GM23248 (cell line): ENCODE measurements at regions not wholly inside any gene's neighbourhood (a gene's known extent, or its start where the extent isn't known, plus 50 kb on each side); places are given as distances from the start of the nearest gene placed in this dataset.

Experiments
- DNase-seq: peaks from one replicate; pipeline ENCODE4 v3.0.0-alpha.2; 2015
- H2AFZ ChIP-seq: fragments of 200-600 bp; sonication (generic); 2 replicates; pipeline ENCODE4 v1.6.1; 2016; ENCODE audit warnings: antibody characterized with exemption
- H3F3A ChIP-seq: fragments of 200-600 bp; sonication (generic); 2 replicates; pipeline ENCODE4 v1.6.1; 2016; ENCODE audit warnings: mild to moderate bottlenecking, antibody characterized with exemption, mixed run types; ENCODE audit not compliant: insufficient read depth
- H3K27ac ChIP-seq: fragments of 200-600 bp; sonication (generic); 2 replicates; pipeline ENCODE4 v1.5.1; 2016; ENCODE audit warnings: mild to moderate bottlenecking
- H3K27me3 ChIP-seq: fragments of 200-600 bp; sonication (generic); replicated peaks from 2 replicates; pipeline ENCODE4 v1.6.1; 2016; ENCODE audit warnings: mild to moderate bottlenecking; ENCODE audit not compliant: insufficient read depth
- H3K36me3 ChIP-seq: fragments of 200-600 bp; sonication (generic); 2 replicates; pipeline ENCODE4 v1.6.1; 2016; ENCODE audit warnings: low read depth, mild to moderate bottlenecking
- H3K4me1 ChIP-seq: fragments of 200-600 bp; sonication (generic); 2 replicates; pipeline ENCODE4 v1.6.1; 2016; ENCODE audit warnings: mild to moderate bottlenecking; ENCODE audit not compliant: insufficient read depth
- H3K4me2 ChIP-seq: fragments of 200-600 bp; sonication (generic); one replicate; pipeline ENCODE4 v1.6.1; 2016; ENCODE audit warnings: mild to moderate bottlenecking; ENCODE audit not compliant: unreplicated experiment
- H3K4me3 ChIP-seq: fragments of 200-600 bp; sonication (generic); 2 replicates; pipeline ENCODE4 v1.5.1; 2016; ENCODE audit warnings: mild to moderate bottlenecking
- H3K79me2 ChIP-seq: fragments of 200-600 bp; sonication (generic); 2 replicates; pipeline ENCODE4 v1.6.1; 2016; ENCODE audit warnings: mild to moderate bottlenecking; ENCODE audit not compliant: insufficient read depth
- H3K9ac ChIP-seq: fragments of 200-600 bp; sonication (generic); 2 replicates; pipeline ENCODE4 v1.6.1; 2016; ENCODE audit warnings: mild to moderate bottlenecking
- H3K9me2 ChIP-seq: fragments of 200-600 bp; sonication (generic); 2 replicates; pipeline ENCODE4 v1.6.1; 2016; ENCODE audit warnings: mixed run types, mild to moderate bottlenecking, moderate library complexity; ENCODE audit not compliant: insufficient read depth
- H3K9me3 ChIP-seq: fragments of 200-600 bp; sonication (generic); one replicate; pipeline ENCODE4 v1.6.1; 2017; ENCODE audit warnings: low read depth
- H4K20me1 ChIP-seq: fragments of 200-600 bp; sonication (generic); 2 replicates; pipeline ENCODE4 v1.6.0; 2016; ENCODE audit not compliant: insufficient read depth
- EZH2 ChIP-seq: fragments of 200-600 bp; sonication (generic); IDR thresholded peaks from 2 replicates; pipeline ENCODE4 v1.6.1; 2018; ENCODE audit warnings: antibody characterized with exemption, mild to moderate bottlenecking; ENCODE audit not compliant: insufficient read depth, poor library complexity, severe bottlenecking
- EZH2phosphoT487 ChIP-seq: fragments of 200-600 bp; sonication (generic); IDR thresholded peaks from 2 replicates; pipeline ENCODE4 v1.6.1; 2018; ENCODE audit warnings: antibody characterized with exemption, moderate library complexity, mild to moderate bottlenecking, low read depth; ENCODE audit not compliant: insufficient read depth
- WGBS, 2 experiments: methylation state at CpG; one replicate each; pipeline ENCODE4 v1.1.6; 2015 to 2017; ENCODE audit warnings: low lambda C conversion rate in 2 of 2, low coverage in 1 of 2; ENCODE audit errors: missing lambda C conversion rate in 2 of 2; 5-methylcytosine and 5-hydroxymethylcytosine counted together
- in situ Hi-C: fragments of 300-500 bp; cut with MboI; formaldehyde crosslinking; loops from 2 replicates; pipeline ENCODE4 v1.15.0; 2020

GRCh38 chr2:15782009-15782751, 158.2 kb upstream of the MYCN start:
- no peaks in the 10 kb centered on the region for H3K9me3 ChIP-seq
- no peaks in the 10 kb centered on the region for H4K20me1 ChIP-seq
- TF ChIP-seq EZH2phosphoT487 (no peak), EZH2 (no peak)
- H3K4me3 ChIP-seq: no peak overlapping the region
- no peak overlapping the region for H3K9ac ChIP-seq
- in situ Hi-C loops: no loop called here
- WGBS, 2 experiments: 25% methylated on average over 16 of the region's 16 CpGs
- no peaks in the 10 kb centered on the region for H3K79me2 ChIP-seq
- no peak overlapping the region for H3K27ac ChIP-seq
- H3K4me2 ChIP-seq: no peak overlapping the region
- H3K9me2 ChIP-seq: no peaks in the 10 kb centered on the region
- no peaks in the 10 kb centered on the region for H3K36me3 ChIP-seq
- peak; percentile 17 for DNase-seq
- no peaks in the 10 kb centered on the region for H3F3A ChIP-seq
- H3K4me1 ChIP-seq: no peaks in the 10 kb centered on the region
- no peaks in the 10 kb centered on the region for H3K27me3 ChIP-seq
- H2AFZ ChIP-seq: no peak overlapping the region

GRCh38 chr2:15782769-15783294, 157.5 kb upstream of the MYCN start:
- in situ Hi-C loops: no loop called here
- Histone ChIP-seq H2AFZ (no peak overlapping the region), H3K36me3 (no peaks in the 10 kb centered on the region), H3K9me3 (no peaks in the 10 kb centered on the region), H3K4me1 (no peaks in the 10 kb centered on the region), H3K9ac (no peak overlapping the region), H3K27me3 (no peaks in the 10 kb centered on the region), H3F3A (no peaks in the 10 kb centered on the region), H3K4me2 (no peak overlapping the region), H3K4me3 (no peak overlapping the region), H3K9me2 (no peaks in the 10 kb centered on the region), H4K20me1 (no peaks in the 10 kb centered on the region), H3K27ac (no peak overlapping the region), H3K79me2 (no peaks in the 10 kb centered on the region)
- WGBS, 2 experiments: 43 to 45% methylated on average over 7 of the region's 7 CpGs
- DNase-seq: no peak
- TF ChIP-seq EZH2phosphoT487: no peak
- TF ChIP-seq EZH2: no peak

GRCh38 chr2:15783489-15783888, 156.9 kb upstream of the MYCN start:
- TF ChIP-seq EZH2phosphoT487 (no peak), EZH2 (no peak)
- Histone ChIP-seq H3K4me2 (no peak overlapping the region), H3K27me3 (no peaks in the 10 kb centered on the region), H3K9me3 (no peaks in the 10 kb centered on the region), H3K9ac (no peak overlapping the region), H3K27ac (no peak overlapping the region), H3K79me2 (no peaks in the 10 kb centered on the region), H4K20me1 (no peaks in the 10 kb centered on the region), H2AFZ (no peak overlapping the region), H3K4me1 (no peaks in the 10 kb centered on the region), H3F3A (no peaks in the 10 kb centered on the region), H3K4me3 (no peak overlapping the region), H3K9me2 (no peaks in the 10 kb centered on the region), H3K36me3 (no peaks in the 10 kb centered on the region)
- no peak for DNase-seq
- in situ Hi-C loops: no loop called here
- 51 to 73% methylated on average over 6 of the region's 6 CpGs for WGBS, 2 experiments

- H3F3A ChIP-seq: no peaks in the 10 kb centered on the region
- no peaks in the 10 kb centered on the region for H3K9me3 ChIP-seq
- H2AFZ ChIP-seq: no peak overlapping the region
- H3K4me1 ChIP-seq: no peaks in the 10 kb centered on the region
- WGBS, 2 experiments: 51 to 59% methylated on average over 13 of the region's 13 CpGs
- H4K20me1 ChIP-seq: no peaks in the 10 kb centered on the region
- H3K27me3 ChIP-seq: no peaks in the 10 kb centered on the region
- H3K36me3 ChIP-seq: no peaks in the 10 kb centered on the region
- in situ Hi-C loops: no loop called here
- no peak overlapping the region for H3K4me2 ChIP-seq
- no peaks in the 10 kb centered on the region for H3K9me2 ChIP-seq
- no peaks in the 10 kb centered on the region for H3K79me2 ChIP-seq
- no peak overlapping the region for H3K4me3 ChIP-seq
- no peak overlapping the region for H3K9ac ChIP-seq
- H3K27ac ChIP-seq: no peak overlapping the region
- TF ChIP-seq EZH2phosphoT487 (no peak), EZH2 (no peak)
- no peak for DNase-seq
These were observed 156.1 kb upstream of the MYCN start for GRCh38 chr2:15784106-15784885.
